MM.1S (cell line): ENCODE measurements at regions not wholly inside any gene's neighbourhood (a gene's known extent, or its start where the extent isn't known, plus 50 kb on each side); places are given as distances from the start of the nearest gene placed in this dataset.

Source experiments
- EZH2 ChIP-seq: fragments of 300-600 bp; sonication (generic); optimal IDR thresholded peaks from 2 replicates; pipeline ENCODE3; 2017; ENCODE audit warnings: low read depth, mild to moderate bottlenecking, antibody characterized with exemption, low read length, mixed read lengths
- EZH2phosphoT487 ChIP-seq: fragments of 300-600 bp; sonication (generic); IDR thresholded peaks from 2 replicates; pipeline ENCODE4 v1.6.1; 2018; ENCODE audit warnings: antibody characterized with exemption, low read length
- TF ChIP-seq, protein P1 (sequence below): fragments of 300-600 bp; sonication (generic); IDR thresholded peaks from 2 replicates; pipeline ENCODE4 v1.5.1; 2016; ENCODE audit warnings: antibody characterized with exemption, low read length, mixed read lengths

DNA sequence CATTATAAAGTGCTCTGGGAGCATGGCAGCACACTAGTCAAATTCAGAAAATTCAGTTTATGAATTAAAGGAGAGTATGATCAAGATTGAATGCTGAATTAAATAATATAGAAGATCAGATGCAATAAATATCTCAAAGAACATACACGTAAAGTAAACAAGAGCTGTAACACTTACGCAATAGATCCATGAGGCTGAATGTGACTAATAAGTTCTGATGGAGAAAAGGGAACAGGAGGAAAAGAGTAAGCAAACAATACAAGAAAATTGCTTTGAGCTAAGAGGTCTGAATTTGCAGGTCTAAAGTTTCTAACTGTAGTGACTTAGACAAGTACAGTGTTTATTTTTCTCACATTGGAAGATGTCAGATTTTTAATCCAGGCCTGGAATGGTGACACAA, 646.7 kb upstream of the ZNF804A start:
- TF ChIP-seq, protein P1, sequence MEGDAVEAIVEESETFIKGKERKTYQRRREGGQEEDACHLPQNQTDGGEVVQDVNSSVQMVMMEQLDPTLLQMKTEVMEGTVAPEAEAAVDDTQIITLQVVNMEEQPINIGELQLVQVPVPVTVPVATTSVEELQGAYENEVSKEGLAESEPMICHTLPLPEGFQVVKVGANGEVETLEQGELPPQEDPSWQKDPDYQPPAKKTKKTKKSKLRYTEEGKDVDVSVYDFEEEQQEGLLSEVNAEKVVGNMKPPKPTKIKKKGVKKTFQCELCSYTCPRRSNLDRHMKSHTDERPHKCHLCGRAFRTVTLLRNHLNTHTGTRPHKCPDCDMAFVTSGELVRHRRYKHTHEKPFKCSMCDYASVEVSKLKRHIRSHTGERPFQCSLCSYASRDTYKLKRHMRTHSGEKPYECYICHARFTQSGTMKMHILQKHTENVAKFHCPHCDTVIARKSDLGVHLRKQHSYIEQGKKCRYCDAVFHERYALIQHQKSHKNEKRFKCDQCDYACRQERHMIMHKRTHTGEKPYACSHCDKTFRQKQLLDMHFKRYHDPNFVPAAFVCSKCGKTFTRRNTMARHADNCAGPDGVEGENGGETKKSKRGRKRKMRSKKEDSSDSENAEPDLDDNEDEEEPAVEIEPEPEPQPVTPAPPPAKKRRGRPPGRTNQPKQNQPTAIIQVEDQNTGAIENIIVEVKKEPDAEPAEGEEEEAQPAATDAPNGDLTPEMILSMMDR, result no peak
- TF ChIP-seq EZH2 (no peak), EZH2phosphoT487 (no peak)
